GM10266 (cell line): ENCODE measurements at regions not wholly inside any gene's neighbourhood (a gene's known extent, or its start where the extent isn't known, plus 50 kb on each side); places are given as distances from the start of the nearest gene placed in this dataset.

Experiments
- DNase-seq: peaks from one replicate; pipeline ENCODE4 v3.0.0; 2012; ENCODE audit errors: extremely low spot score
- CTCF ChIP-seq: IDR thresholded peaks from 2 replicates; pipeline ENCODE4 v1.5.1; 2012; ENCODE audit warnings: mild to moderate bottlenecking, low read depth; ENCODE audit not compliant: control insufficient read depth, insufficient read depth; ENCODE audit errors: missing control alignments

DNA sequence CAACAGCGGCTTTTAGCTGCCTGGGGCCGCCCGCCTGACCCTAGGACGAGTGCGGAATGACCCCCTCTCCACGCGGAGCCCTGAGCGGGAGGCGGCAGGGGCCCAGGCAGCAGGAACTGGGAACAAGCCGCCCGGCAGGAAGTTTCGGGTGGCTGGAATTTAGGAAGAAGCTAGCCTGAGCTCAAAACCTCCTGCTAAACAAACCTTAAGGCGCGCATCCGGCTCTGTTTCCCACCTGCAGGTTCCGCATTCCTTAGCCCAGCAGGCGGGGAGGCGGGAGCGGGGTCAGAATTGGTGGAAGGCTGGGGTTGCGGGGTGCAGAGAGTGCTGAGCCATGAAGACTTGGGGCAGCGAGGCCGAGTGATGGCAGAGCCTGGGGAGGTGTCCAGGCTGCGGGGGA is 813.9 kb downstream of the KCNJ18 start:
- TF ChIP-seq CTCF = no peak
- DNase-seq = no peak

DNA sequence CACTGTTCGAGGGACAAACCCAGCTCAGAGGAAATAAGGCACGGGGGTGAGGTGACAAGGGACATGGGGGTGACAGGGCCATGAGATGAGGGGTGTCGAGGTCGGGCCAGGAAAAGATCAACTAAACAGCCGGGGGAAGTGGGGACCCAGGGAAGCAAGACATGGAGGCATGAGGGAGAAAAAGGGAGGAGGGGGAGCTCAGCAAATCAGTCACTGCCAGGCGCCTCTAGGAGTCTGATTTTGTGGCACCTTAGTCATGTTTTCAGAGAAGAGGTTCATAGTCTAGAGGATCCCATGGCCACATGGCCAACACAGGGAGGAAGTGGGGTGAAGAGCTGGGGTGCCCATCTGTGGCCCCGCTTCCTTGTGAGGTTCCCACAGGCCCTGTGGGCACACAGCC is 814.5 kb downstream of the KCNJ18 start:
- TF ChIP-seq CTCF = no peak
- no peak for DNase-seq

- no peak for TF ChIP-seq CTCF
- DNase-seq = no peak
Observed at GRCh38 chr17:22507823-22508222, 815.5 kb downstream of the KCNJ18 start.

DNA sequence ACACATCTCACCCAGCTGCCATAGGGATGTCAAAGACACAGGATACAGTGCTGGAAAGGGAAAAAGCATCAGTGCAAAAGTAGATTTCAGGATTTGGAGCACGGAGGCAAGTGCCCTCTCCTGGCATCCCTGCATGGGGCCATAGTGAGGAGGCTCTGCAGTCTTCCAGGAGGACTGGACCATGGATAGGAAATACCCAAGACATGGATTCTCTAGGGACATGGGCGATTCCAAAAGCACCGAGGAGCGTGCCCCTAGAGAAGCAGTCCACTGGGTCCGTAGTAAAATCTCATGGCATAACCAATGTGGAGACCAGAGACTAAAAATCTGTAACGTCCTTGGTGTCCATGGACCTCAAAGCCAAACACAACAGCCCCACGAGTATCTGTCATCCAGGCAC is 818.2 kb downstream of the KCNJ18 start:
- no peak for DNase-seq
- TF ChIP-seq CTCF = no peak

GRCh38 chr17:22511431-22511830 is 819.1 kb downstream of the KCNJ18 start:
- no peak for TF ChIP-seq CTCF
- DNase-seq = no peak

DNA sequence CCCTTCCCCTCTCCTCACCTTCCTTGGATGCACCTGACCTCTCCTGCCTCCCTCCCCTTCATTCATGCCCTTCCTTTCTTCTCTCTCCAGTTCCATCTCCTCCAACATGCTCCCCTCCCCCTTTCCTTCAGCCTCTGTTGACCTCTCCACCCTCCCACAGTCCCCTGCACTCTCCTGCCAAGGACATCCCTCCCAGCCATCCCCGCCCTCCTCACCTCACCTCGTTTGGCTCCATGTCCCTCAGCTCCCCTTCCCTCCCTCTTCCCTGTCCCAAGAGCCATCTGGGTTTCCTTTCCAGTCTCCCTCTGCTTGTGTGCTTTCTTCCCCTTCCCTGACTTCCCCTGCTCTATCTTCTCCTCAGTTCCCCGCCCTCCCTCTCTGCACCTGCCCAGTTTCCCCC is 819.7 kb downstream of the KCNJ18 start:
- TF ChIP-seq CTCF = no peak
- DNase-seq = no peak

DNA sequence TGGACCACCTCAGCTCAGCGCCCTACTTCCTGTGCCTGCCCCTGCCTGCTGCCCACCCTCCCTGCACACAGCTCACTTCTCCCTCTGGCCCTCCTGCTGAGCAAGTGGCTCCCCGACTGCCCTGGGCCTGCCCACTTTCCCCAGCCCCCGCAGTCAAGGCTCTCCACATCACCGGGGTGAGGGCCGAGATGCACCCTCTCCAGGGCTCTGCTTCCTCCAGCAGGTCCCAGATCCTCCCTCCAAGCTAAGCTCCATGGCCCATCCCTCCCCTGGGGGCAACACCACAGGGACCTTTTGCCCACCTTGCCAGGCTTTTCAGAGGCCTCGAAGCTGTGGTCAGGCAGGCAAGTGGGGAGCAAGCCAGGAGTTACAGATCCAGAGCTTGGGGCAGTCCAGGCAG is 820.2 kb downstream of the KCNJ18 start:
- no peak for DNase-seq
- no peak for TF ChIP-seq CTCF
